CD4-positive, alpha-beta T cell treated with Interleukin-17A for 1 hour (primary cell): ENCODE measurements at regions not wholly inside any gene's neighbourhood (a gene's known extent, or its start where the extent isn't known, plus 50 kb on each side); places are given as distances from the start of the nearest gene placed in this dataset.

Experiments
- DNase-seq: peaks from one replicate; pipeline ENCODE4 v3.0.0-alpha.2; 2020

GRCh38 chr20:40359131-40359912 lies 329.7 kb downstream of the MAFB start:
- no peak for DNase-seq

GRCh38 chr20:40354880-40355279 lies 334.2 kb downstream of the MAFB start:
- no peak for DNase-seq

GRCh38 chr20:40343390-40343789 lies 345.6 kb downstream of the MAFB start:
- DNase-seq, result no peak

- no peak for DNase-seq
Observed at GRCh38 chr20:40341561-40341960, 347.5 kb downstream of the MAFB start.

- peak; percentile 18 for DNase-seq
Observed at GRCh38 chr20:40339661-40340449, 349.2 kb downstream of the MAFB start.

- DNase-seq, result no peak
Observed at GRCh38 chr20:40336533-40336932, 352.5 kb downstream of the MAFB start.

GRCh38 chr20:40335901-40336351 lies 353.1 kb downstream of the MAFB start:
- DNase-seq, result no peak

DNA sequence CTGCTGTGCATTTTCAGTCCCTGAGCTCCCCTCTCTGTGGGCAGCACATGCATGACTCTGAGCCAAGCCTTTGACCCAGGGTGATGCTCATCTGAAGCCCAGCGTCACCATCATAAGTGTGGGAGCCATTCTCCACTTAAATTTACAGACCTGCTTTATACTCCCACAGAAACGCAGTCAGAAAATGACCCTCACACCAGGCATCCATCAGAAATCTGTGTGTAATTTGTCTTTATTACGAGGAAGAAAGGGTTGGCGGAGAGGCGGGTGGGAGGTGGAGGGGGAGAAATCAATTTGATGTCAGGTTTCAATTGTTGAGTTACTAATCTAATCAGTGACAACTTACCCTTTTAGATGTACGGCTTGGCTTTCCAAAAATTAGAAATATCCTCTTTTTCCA lies 353.6 kb downstream of the MAFB start:
- DNase-seq, result no peak

DNA sequence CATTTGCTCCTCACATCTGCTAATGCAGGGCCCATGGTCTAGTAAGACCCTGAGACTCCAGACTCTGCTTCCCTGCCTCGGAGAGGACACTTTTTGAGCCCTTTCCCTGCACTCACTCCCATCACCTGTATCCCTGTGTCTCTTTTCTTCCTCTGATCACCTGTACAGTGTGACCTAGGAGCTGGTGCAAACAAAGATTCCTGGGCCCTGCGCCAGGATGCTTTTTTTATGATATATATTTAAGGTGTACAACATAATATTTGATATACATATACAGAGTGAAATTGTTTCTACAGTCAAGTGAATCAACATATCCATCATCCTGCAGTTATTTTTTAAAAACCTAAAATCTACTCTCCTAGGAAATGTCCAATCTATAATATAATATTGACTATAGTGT lies 355.4 kb downstream of the MAFB start:
- no peak for DNase-seq

DNA sequence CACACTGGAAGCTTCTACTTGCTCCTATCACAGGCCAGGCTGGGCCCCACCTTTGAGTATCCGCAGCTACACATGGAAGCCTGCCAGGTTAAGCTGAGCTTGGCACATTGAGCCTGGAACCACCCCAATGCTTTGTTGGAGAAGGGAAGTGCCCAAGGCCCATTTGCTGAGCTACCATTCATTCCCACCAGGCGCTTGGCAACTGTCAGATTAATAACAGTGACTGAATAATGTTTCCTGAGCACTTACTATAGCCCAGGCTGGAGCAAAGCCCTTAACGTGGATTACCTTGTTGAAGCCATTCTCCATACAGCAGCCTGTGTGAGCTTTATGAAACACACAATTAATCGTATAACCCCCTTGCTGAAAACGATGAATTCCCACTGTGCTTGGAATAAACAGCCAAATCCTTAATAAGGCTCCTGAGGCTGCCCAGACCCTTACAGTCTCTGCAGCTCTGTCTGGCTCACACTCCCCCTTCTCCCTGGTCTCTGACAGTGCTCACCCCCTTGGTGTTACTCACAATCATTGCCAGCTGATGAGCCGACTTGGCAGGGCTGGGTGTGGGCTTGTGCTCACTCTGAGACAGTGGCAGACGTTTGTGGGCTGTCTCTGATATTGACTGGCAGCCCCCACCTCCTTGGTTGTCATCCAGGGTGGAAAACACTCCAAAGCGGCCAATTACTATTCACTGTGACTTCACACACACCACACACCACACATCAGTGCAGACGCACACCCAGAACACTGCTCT lies 357.1 kb downstream of the MAFB start:
- no peak for DNase-seq

GRCh38 chr20:40331249-40331648 lies 357.8 kb downstream of the MAFB start:
- no peak for DNase-seq

DNA sequence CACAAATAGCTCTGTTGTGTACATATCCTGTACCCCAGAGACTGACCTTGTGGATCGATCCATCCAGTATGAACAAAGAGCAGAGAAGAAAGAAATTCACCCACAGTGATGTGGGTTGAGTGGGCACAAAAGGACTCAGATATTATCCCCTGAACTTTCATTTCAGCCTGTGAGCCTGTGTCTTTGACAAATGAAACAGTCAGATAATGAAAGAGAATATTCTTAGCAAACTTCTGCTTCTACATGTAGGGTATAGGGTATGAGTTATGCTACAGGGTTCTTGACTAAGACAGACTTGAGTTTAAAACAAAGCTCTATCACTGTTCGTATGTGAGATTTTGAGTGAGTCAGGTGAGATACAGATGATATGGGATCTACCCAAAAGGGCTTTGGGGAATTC lies 359.7 kb downstream of the MAFB start:
- no peak for DNase-seq

GRCh38 chr20:40326784-40327183 lies 362.3 kb downstream of the MAFB start:
- no peak for DNase-seq

DNA sequence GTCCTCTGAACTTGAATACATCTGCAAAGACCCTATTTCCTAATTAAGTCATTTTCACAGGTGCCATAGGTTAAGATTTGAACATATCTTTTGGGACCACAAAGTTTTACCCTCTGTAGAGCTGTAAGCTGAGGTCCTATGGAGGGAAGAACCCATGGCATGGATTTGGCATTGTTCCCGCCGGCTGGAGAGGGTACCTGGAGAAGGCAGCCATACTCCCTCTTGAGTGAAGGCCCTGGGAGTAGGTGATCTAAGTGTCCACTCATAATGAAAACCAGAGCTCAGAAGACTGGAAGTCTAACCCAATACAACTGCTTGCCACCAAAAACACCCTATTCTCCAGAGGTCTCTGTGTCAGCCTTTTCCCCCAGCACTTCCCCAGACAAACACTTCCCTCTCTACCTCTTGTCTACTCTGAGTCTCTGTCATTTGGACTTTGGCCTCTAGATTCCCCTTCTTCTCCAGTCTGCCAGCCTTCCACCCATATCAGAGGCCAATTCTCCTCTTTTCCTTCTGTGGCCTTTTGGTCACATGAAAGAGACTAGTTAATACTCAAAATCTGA lies 363.9 kb downstream of the MAFB start:
- DNase-seq, result no peak

- peak; percentile 1 for DNase-seq
Observed at GRCh38 chr20:40323361-40323794, 365.7 kb downstream of the MAFB start.

DNA sequence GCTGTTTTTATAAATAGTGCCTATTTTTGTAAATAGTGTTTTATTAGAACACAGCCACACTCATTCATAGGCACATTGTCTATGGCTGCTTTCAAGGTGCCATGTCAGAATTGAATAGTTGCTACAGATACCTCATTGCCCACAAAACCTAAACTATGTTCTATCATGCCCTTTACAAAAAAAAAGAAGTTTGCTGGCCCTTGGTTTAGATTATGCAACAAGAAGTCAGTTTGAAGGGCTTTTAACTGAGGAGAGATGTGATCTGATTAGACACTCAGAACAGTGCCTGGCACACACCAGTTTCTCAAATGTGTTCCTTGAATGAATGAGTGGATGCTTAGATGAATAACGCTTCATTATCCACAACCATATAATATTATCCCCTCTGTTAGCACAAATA lies 366.1 kb downstream of the MAFB start:
- DNase-seq, result no peak

DNA sequence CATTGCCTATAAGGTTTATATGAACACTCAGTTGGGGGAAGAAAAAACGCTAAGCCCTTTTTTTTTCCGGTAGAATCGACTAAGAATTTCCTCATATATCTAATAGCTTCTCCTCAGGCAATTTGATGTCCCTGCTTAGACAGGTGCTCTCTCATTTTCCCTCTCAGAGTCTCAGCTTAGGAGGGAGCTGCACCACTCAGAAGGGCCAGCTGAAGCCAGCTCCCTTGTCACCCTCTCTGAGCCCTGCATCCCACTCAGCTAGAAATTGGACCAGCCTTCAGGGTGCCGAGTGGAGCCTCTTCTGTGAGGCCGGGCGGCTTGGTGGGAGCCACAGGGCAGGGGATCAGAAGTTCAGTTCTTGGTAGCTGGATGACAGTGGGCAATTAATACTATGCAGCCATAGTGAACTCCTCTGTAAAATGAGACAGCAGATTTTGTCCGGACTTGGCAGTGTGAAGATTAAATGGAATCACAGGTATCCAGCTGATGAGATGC lies 368.5 kb downstream of the MAFB start:
- DNase-seq, result no peak

- no peak for DNase-seq
Observed at GRCh38 chr20:40319741-40320516, 369.1 kb downstream of the MAFB start.

DNA sequence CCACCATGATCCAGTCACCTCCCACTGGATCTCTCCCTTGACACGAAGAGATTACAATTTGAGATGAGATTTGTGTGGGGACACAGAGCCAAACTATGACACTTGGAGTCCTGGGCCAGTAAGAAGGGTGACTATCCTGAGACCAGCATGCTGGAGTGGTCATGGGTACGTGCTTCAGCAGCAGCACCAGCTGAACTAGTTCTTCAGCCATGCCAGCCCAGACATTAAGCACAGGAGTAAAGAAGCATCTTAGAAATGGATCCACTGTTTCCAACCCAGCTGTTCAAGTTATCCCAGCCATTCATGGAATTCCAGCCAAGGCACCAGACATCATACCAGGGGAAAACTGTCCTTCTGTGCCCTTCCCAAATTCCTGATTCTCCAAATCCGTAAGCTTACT lies 370.0 kb downstream of the MAFB start:
- no peak for DNase-seq

DNA sequence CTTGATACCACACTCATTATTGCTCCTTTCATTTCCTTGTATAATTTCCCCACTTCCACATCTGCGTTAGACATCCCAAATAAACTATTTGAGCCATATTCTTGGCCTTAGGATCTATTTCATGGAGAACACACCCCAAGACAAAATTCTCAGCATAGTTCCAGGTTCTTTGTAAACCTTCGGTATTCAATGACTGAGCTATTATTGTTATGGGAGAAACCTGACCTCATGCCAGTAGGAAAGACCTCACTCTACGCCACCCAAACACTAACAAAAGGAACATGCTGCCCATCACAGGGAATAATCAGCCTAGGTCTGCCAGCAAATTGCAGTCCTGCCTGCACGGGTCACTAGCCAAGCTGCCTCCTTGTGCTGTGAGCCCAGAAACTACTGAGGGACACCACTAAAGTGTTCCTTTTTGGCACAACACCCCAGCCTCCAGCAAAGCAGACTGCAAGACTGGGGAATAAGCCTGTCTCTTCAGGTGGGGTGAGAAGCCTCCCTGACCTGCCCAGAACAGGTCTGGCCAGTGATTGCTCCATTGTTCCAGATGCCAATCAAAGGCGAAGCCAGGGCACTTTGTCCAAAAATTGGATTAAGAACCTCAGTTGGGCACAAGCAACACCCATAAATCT lies 371.8 kb downstream of the MAFB start:
- no peak for DNase-seq

GRCh38 chr20:40314278-40314677 lies 374.8 kb downstream of the MAFB start:
- DNase-seq, result no peak

- DNase-seq, result no peak
Observed at GRCh38 chr20:40313730-40314129, 375.3 kb downstream of the MAFB start.
